GM19468 (cell line): ENCODE measurements at regions not wholly inside any gene's neighbourhood (a gene's known extent, or its start where the extent isn't known, plus 50 kb on each side); places are given as distances from the start of the nearest gene placed in this dataset.

Source experiments
- ATAC-seq: cut with Tn5 transposase; IDR thresholded peaks from one replicate; pipeline ENCODE4 v1.9.1; 2021; ENCODE audit warnings: mild to moderate bottlenecking, moderate library complexity, moderate number of reproducible peaks; ENCODE audit not compliant: unreplicated experiment; ENCODE audit errors: extremely low read depth

GRCh38 chr5:61680247-61680646 lies 348.2 kb downstream of the ZSWIM6 start:
- no peak for ATAC-seq

- no peak for ATAC-seq
These were observed 351.1 kb downstream of the ZSWIM6 start for GRCh38 chr5:61683148-61683547.

- ATAC-seq: no peak
These were observed 351.9 kb downstream of the ZSWIM6 start for GRCh38 chr5:61683926-61684325.

- ATAC-seq: no peak
These were observed 354.6 kb downstream of the ZSWIM6 start for GRCh38 chr5:61686491-61687257.

GRCh38 chr5:61687371-61687770 lies 355.3 kb downstream of the ZSWIM6 start:
- no peak for ATAC-seq

- ATAC-seq: no peak
These were observed 357.2 kb downstream of the ZSWIM6 start for GRCh38 chr5:61689153-61689846.

- ATAC-seq: no peak
These were observed 365.9 kb downstream of the ZSWIM6 start for GRCh38 chr5:61697809-61698558.

GRCh38 chr5:61701877-61702602 lies 370.0 kb downstream of the ZSWIM6 start:
- peak; percentile 53 for ATAC-seq

- ATAC-seq: no peak
These were observed 370.7 kb downstream of the ZSWIM6 start for GRCh38 chr5:61702784-61703183.

- peak; percentile 32 for ATAC-seq
These were observed 372.2 kb downstream of the ZSWIM6 start for GRCh38 chr5:61704289-61704688.

- ATAC-seq: no peak
These were observed 374.7 kb downstream of the ZSWIM6 start for GRCh38 chr5:61706751-61707150.

GRCh38 chr5:61719124-61719523 lies 387.1 kb downstream of the ZSWIM6 start:
- ATAC-seq: no peak

GRCh38 chr5:61720829-61721228 lies 388.8 kb downstream of the ZSWIM6 start:
- no peak for ATAC-seq

GRCh38 chr5:61724102-61724501 lies 392.0 kb downstream of the ZSWIM6 start:
- ATAC-seq: no peak

GRCh38 chr5:61728287-61728686 lies 396.2 kb downstream of the ZSWIM6 start:
- no peak for ATAC-seq

- ATAC-seq: no peak
These were observed 398.8 kb downstream of the ZSWIM6 start for GRCh38 chr5:61730866-61731265.

GRCh38 chr5:61731267-61731945 lies 399.3 kb downstream of the ZSWIM6 start:
- no peak for ATAC-seq

GRCh38 chr5:61731946-61732314 lies 399.9 kb downstream of the ZSWIM6 start:
- ATAC-seq: no peak

- no peak for ATAC-seq
These were observed 400.3 kb downstream of the ZSWIM6 start for GRCh38 chr5:61732369-61732768.

- ATAC-seq: no peak
These were observed 400.7 kb downstream of the ZSWIM6 start for GRCh38 chr5:61732796-61733195.
